RWPE2 (cell line): ENCODE measurements at regions not wholly inside any gene's neighbourhood (a gene's known extent, or its start where the extent isn't known, plus 50 kb on each side); places are given as distances from the start of the nearest gene placed in this dataset.

Experiments
- ATAC-seq: fragments of 200-7000 bp; cut with Tn5 transposase; 3 replicates; pipeline ENCODE4 v1.9.1; 2021; ENCODE audit warnings: low read depth
- DNase-seq: peaks from one replicate; pipeline ENCODE4 v3.0.0-alpha.2; 2020; ENCODE audit warnings: low spot score
- H3K27ac ChIP-seq: fragments of 450-650 bp; 2 replicates; pipeline ENCODE4 v1.5.1; 2017; ENCODE audit warnings: mild to moderate bottlenecking; ENCODE audit not compliant: poor library complexity, severe bottlenecking
- H3K27me3 ChIP-seq: fragments of 250-450 bp; sonication (Bioruptor Pico); 2 replicates; pipeline ENCODE4 v1.5.1; 2021; ENCODE audit warnings: mild to moderate bottlenecking, moderate library complexity; ENCODE audit not compliant: insufficient read depth, poor library complexity, severe bottlenecking
- H3K36me3 ChIP-seq: fragments of 250-450 bp; sonication (Bioruptor Pico); 2 replicates; pipeline ENCODE4 v1.5.1; 2020; ENCODE audit warnings: low read depth, mild to moderate bottlenecking, moderate library complexity
- H3K4me1 ChIP-seq: fragments of 250-450 bp; sonication (Bioruptor Pico); 2 replicates; pipeline ENCODE4 v1.5.1; 2021; ENCODE audit warnings: mild to moderate bottlenecking, moderate library complexity; ENCODE audit not compliant: insufficient read depth, poor library complexity, severe bottlenecking
- H3K4me3 ChIP-seq: fragments of 250-450 bp; sonication (Bioruptor Pico); 2 replicates; pipeline ENCODE4 v1.5.1; 2021; ENCODE audit warnings: mild to moderate bottlenecking, moderate library complexity; ENCODE audit not compliant: severe bottlenecking
- H3K9me3 ChIP-seq: fragments of 250-450 bp; sonication (Bioruptor Pico); 2 replicates; pipeline ENCODE4 v1.5.1; 2021; ENCODE audit warnings: mild to moderate bottlenecking, moderate library complexity; ENCODE audit not compliant: severe bottlenecking
- TF ChIP-seq, protein P1 (sequence below): fragments of 450-650 bp; IDR thresholded peaks from one replicate; pipeline ENCODE4 v1.5.1; 2017; ENCODE audit warnings: mild to moderate bottlenecking, moderate library complexity; ENCODE audit not compliant: poor library complexity, severe bottlenecking

GRCh38 chrX:40503094-40503493 is 77.7 kb upstream of the ATP6AP2 start:
- ATAC-seq (no peak), DNase-seq (no peak)
- H3K4me3 ChIP-seq = no peak overlapping the region
- no peaks in the 10 kb centered on the region for H3K4me1 ChIP-seq
- no peaks in the 10 kb centered on the region for H3K9me3 ChIP-seq
- H3K27me3 ChIP-seq = no peaks in the 10 kb centered on the region
- no peaks in the 10 kb centered on the region for H3K36me3 ChIP-seq
- TF ChIP-seq, protein P1, sequence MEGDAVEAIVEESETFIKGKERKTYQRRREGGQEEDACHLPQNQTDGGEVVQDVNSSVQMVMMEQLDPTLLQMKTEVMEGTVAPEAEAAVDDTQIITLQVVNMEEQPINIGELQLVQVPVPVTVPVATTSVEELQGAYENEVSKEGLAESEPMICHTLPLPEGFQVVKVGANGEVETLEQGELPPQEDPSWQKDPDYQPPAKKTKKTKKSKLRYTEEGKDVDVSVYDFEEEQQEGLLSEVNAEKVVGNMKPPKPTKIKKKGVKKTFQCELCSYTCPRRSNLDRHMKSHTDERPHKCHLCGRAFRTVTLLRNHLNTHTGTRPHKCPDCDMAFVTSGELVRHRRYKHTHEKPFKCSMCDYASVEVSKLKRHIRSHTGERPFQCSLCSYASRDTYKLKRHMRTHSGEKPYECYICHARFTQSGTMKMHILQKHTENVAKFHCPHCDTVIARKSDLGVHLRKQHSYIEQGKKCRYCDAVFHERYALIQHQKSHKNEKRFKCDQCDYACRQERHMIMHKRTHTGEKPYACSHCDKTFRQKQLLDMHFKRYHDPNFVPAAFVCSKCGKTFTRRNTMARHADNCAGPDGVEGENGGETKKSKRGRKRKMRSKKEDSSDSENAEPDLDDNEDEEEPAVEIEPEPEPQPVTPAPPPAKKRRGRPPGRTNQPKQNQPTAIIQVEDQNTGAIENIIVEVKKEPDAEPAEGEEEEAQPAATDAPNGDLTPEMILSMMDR = no peak
- H3K27ac ChIP-seq = no peak overlapping the region

- Histone ChIP-seq H3K4me1 (no peaks in the 10 kb centered on the region), H3K36me3 (no peaks in the 10 kb centered on the region), H3K27ac (no peak overlapping the region), H3K9me3 (no peaks in the 10 kb centered on the region), H3K27me3 (no peaks in the 10 kb centered on the region), H3K4me3 (no peak overlapping the region)
- TF ChIP-seq, protein P1 = no peak
- ATAC-seq = no peak
- no peak for DNase-seq
These were observed 78.1 kb upstream of the ATP6AP2 start for GRCh38 chrX:40502688-40503087.

DNA sequence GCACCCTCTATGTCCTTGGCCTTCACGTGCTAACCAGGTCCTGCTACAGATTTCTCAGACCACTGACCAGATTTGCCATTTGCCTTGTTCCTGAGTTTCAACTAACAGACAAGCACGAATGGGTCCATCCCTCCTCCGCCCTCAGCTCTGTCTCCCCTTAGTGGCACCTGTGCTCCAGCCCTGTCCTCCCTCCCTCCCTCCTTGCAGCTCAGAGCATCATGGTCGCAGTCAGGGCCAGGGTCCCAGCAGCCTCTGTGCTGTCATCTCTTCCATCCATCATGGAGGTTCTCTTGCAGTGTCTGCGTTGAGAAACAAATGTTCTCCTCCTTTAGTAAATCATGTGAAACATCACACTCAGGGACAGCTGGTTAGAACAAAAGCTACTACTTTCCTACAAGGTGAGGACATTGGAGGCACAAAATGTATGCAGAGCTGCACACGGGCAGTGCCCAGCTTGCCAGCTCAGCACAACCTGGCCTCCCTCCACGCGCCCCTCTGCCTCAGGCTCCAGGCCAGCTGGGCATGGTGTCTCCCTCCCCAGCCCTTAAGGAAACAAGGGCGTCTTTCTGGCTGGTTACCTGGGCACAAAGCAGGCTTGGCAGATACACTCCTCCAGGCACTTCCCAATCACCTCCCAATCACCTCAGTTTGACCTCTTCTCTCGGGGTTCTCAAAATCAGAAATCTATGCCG is 79.5 kb upstream of the ATP6AP2 start:
- TF ChIP-seq, protein P1 = no peak
- DNase-seq (no peak), ATAC-seq (no peak)
- no peaks in the 10 kb centered on the region for H3K36me3 ChIP-seq
- no peaks in the 10 kb centered on the region for H3K9me3 ChIP-seq
- no peaks in the 10 kb centered on the region for H3K27me3 ChIP-seq
- H3K4me3 ChIP-seq = no peak overlapping the region
- H3K4me1 ChIP-seq = no peaks in the 10 kb centered on the region
- no peak overlapping the region for H3K27ac ChIP-seq

GRCh38 chrX:40496728-40497127 is 84.0 kb upstream of the ATP6AP2 start:
- TF ChIP-seq, protein P1 = no peak
- ATAC-seq = no peak

GRCh38 chrX:40495659-40496058 is 85.1 kb upstream of the ATP6AP2 start:
- H3K4me3 ChIP-seq = no peak overlapping the region
- H3K36me3 ChIP-seq = no peaks in the 10 kb centered on the region
- no peak overlapping the region for H3K27ac ChIP-seq
- no peaks in the 10 kb centered on the region for H3K9me3 ChIP-seq
- H3K27me3 ChIP-seq = no peaks in the 10 kb centered on the region
- ATAC-seq (no peak), DNase-seq (no peak)
- H3K4me1 ChIP-seq = no peaks in the 10 kb centered on the region
- TF ChIP-seq, protein P1 = no peak

More at GRCh38 chrX:40496728-40497127, 84.0 kb upstream of the ATP6AP2 start:
- no peaks in the 10 kb centered on the region for H3K27me3 ChIP-seq
- H3K36me3 ChIP-seq = no peaks in the 10 kb centered on the region
- DNase-seq = no peak
- no peak overlapping the region for H3K27ac ChIP-seq
- no peak overlapping the region for H3K4me3 ChIP-seq
- H3K4me1 ChIP-seq = no peaks in the 10 kb centered on the region
- no peaks in the 10 kb centered on the region for H3K9me3 ChIP-seq
